ENCODE measurements at regions not wholly inside any gene's neighbourhood (a gene's known extent, or its start where the extent isn't known, plus 50 kb on each side); places are given as distances from the start of the nearest gene placed in this dataset.

DNA sequence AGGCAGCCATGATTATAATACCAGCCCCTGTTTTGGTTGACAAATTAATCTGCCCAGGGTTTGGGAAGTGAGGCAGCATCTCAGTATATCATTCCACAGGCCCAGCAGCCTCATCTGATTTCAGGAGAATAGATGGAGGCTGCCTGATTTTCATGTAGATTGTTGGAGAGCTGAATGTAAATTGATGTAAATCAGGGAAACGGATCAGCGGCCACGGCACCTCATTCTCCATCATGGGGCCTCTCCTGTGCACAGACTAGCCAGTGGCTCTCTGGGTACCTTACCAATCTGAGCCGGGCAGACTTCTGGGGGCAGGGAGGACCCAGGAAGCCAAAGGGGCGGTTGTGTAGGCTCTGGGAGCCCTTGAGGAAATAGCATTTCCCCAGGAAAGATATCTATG is 63.7 kb upstream of the GSC start:
- TF ChIP-seq, protein P1, sequence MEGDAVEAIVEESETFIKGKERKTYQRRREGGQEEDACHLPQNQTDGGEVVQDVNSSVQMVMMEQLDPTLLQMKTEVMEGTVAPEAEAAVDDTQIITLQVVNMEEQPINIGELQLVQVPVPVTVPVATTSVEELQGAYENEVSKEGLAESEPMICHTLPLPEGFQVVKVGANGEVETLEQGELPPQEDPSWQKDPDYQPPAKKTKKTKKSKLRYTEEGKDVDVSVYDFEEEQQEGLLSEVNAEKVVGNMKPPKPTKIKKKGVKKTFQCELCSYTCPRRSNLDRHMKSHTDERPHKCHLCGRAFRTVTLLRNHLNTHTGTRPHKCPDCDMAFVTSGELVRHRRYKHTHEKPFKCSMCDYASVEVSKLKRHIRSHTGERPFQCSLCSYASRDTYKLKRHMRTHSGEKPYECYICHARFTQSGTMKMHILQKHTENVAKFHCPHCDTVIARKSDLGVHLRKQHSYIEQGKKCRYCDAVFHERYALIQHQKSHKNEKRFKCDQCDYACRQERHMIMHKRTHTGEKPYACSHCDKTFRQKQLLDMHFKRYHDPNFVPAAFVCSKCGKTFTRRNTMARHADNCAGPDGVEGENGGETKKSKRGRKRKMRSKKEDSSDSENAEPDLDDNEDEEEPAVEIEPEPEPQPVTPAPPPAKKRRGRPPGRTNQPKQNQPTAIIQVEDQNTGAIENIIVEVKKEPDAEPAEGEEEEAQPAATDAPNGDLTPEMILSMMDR (IDR thresholded peaks at IDR 0.05 in 4 of 5, conservative IDR thresholded peaks at IDR 0.05 in 1 of 5) = no peak
- no peak for TF ChIP-seq POLR2A (IDR thresholded peaks at IDR 0.05)

All from gastrocnemius medialis (tissue), 4 donors.